ENCODE measurements at regions not wholly inside any gene's neighbourhood (a gene's known extent, or its start where the extent isn't known, plus 50 kb on each side); places are given as distances from the start of the nearest gene placed in this dataset.

DNA sequence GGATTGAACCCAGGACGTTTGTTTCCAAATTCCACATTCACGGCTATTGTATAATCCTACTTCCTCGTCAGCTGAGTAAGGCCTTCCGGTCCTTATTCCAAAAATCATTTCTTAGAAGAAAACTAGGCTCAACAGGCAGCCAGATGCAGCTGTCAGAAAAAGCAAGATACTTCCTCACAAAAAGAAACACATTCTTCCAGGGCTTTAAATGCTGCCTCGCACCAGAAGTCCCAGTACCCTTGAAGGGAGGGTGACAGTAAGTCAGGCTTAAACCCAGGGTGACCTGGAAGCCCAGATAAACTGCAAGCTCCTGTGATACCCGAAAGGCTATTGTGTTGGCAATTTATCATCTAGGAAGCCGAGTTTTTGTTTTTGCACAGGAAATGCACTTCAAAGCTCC lies 414.0 kb downstream of the NFIB start:
- TF ChIP-seq, protein P1, sequence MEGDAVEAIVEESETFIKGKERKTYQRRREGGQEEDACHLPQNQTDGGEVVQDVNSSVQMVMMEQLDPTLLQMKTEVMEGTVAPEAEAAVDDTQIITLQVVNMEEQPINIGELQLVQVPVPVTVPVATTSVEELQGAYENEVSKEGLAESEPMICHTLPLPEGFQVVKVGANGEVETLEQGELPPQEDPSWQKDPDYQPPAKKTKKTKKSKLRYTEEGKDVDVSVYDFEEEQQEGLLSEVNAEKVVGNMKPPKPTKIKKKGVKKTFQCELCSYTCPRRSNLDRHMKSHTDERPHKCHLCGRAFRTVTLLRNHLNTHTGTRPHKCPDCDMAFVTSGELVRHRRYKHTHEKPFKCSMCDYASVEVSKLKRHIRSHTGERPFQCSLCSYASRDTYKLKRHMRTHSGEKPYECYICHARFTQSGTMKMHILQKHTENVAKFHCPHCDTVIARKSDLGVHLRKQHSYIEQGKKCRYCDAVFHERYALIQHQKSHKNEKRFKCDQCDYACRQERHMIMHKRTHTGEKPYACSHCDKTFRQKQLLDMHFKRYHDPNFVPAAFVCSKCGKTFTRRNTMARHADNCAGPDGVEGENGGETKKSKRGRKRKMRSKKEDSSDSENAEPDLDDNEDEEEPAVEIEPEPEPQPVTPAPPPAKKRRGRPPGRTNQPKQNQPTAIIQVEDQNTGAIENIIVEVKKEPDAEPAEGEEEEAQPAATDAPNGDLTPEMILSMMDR (IDR thresholded peaks at IDR 0.05): no peak
- no peak for TF ChIP-seq POLR2A (IDR thresholded peaks at IDR 0.05)

Data from uterus (tissue), 2 donors.